Gastroesophageal sphincter (tissue), 3 donors: ENCODE measurements at regions not wholly inside any gene's neighbourhood (a gene's known extent, or its start where the extent isn't known, plus 50 kb on each side); places are given as distances from the start of the nearest gene placed in this dataset.

ENCODE experiments used
- CTCF ChIP-seq, 4 experiments: fragments of 200-600 bp in 2 of 4; fragments of 450-650 bp in 2 of 4; sonication (generic) in 1 of 4; IDR thresholded peaks; one replicate each; pipeline ENCODE4 v1.5.1; 2017 to 2019; ENCODE audit warnings: antibody characterized with exemption in 4 of 4, mild to moderate bottlenecking in 2 of 4, moderate library complexity in 2 of 4
- EP300 ChIP-seq: sonication (generic); formaldehyde crosslinking; IDR thresholded peaks from one replicate; pipeline ENCODE4 v1.6.1; 2017; ENCODE audit warnings: antibody characterized with exemption, mild to moderate bottlenecking

DNA sequence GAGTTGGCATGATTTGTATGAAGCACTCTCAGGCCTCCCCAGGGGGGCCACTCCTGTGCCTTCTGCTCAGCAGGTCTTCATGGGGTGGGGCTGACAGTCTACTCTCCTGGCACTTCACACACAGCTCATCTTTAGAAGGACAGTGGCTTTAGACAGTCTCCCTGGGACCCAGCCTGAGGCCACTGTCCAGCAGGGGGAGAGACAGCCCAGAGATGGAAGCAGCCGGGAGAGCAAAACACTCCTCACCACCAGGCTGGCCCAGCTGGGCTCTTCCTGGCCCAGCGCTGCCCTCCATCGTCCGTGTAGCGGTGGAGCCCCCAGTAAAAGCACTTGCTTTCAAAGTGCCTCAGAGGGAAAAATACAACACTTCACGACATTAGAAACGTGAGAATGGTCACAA lies 62.0 kb upstream of the CRHR1 start:
- TF ChIP-seq CTCF (IDR thresholded peaks at IDR 0.05) (no peak), EP300 (no peak)
